ENCODE measurements at regions not wholly inside any gene's neighbourhood (a gene's known extent, or its start where the extent isn't known, plus 50 kb on each side); places are given as distances from the start of the nearest gene placed in this dataset.

DNA sequence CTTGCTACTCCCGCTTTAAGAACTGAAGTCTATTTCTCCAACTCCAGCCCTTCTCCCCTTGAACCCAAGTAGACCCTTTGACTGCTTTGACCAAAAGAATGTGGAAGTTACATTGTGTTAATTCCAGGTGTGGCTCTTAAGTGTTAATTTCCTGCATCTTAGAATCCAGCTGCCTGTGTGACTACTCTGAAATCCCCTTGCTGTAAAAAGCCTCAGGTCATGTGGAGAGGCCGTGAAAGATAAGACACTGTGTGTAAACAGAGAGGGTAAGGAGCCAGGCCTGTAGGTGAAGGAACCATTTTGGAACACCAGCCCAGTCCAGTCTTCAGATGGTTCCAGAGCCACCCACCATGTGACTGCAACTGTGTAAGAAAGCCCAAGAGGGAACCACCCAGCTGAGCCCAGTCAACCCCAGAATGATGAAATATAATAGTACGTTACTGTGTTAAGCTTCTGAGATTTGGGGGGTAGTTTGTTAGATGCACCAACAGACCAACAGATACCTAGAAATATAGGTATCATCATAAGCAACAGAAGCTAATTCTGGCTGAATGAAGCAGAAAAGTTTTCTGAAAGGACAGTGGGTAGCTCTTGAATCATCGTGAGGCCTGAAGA is 59.4 kb upstream of the CCDC112 start:
- H3K4me2 ChIP-seq (ENCODE audit: low read length): no peak overlapping the region
- no peaks in the 10 kb centered on the region for H3K9me3 ChIP-seq (ENCODE audit: low read length)
- no peaks in the 10 kb centered on the region for H3K9me2 ChIP-seq (ENCODE audit: insufficient read depth, low read length)
- no peaks in the 10 kb centered on the region for H3K36me3 ChIP-seq (ENCODE audit: insufficient read depth, low read length)
- H3K4me3 ChIP-seq (ENCODE audit: low read depth, low read length, poor library complexity, severe bottlenecking): no peak overlapping the region
- no peaks in the 10 kb centered on the region for H4K20me1 ChIP-seq (ENCODE audit: insufficient read depth, low read length)
- POLR2A ChIA-PET: interaction anchor here (0.5 to 1.7 kb wide), 2 partner anchors 215 to 441 kb away, joined by 3 to 6 read pairs; no protein-coding TSS in a partner anchor
- TF ChIP-seq, protein P1, sequence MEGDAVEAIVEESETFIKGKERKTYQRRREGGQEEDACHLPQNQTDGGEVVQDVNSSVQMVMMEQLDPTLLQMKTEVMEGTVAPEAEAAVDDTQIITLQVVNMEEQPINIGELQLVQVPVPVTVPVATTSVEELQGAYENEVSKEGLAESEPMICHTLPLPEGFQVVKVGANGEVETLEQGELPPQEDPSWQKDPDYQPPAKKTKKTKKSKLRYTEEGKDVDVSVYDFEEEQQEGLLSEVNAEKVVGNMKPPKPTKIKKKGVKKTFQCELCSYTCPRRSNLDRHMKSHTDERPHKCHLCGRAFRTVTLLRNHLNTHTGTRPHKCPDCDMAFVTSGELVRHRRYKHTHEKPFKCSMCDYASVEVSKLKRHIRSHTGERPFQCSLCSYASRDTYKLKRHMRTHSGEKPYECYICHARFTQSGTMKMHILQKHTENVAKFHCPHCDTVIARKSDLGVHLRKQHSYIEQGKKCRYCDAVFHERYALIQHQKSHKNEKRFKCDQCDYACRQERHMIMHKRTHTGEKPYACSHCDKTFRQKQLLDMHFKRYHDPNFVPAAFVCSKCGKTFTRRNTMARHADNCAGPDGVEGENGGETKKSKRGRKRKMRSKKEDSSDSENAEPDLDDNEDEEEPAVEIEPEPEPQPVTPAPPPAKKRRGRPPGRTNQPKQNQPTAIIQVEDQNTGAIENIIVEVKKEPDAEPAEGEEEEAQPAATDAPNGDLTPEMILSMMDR (conservative IDR thresholded peaks at IDR 0.05; ENCODE audit: low read length): no peak
- no peak for TF ChIP-seq EZH2phosphoT487 (IDR thresholded peaks at IDR 0.05; ENCODE audit: borderline replicate concordance, low read depth, low read length)
- DNase-seq (ENCODE audit: low spot score): no peak
- H3K27ac ChIP-seq (ENCODE audit: low read depth, low read length, poor library complexity, severe bottlenecking): no peak overlapping the region
- H2AFZ ChIP-seq (ENCODE audit: low read length): no peak overlapping the region
- no peaks in the 10 kb centered on the region for H3K4me1 ChIP-seq (ENCODE audit: insufficient read depth, low read length, poor library complexity, severe bottlenecking)
- H3K79me2 ChIP-seq (ENCODE audit: insufficient read depth, low read depth, low read length): no peaks in the 10 kb centered on the region
- CTCF ChIA-PET (ENCODE audit: unreplicated experiment): no interaction called here
- no TSS peak for BruUV-seq (replicated peaks)
- intact Hi-C loops (cut with micrococcal nuclease; ENCODE audit: unreplicated experiment): no loop called here

DNA sequence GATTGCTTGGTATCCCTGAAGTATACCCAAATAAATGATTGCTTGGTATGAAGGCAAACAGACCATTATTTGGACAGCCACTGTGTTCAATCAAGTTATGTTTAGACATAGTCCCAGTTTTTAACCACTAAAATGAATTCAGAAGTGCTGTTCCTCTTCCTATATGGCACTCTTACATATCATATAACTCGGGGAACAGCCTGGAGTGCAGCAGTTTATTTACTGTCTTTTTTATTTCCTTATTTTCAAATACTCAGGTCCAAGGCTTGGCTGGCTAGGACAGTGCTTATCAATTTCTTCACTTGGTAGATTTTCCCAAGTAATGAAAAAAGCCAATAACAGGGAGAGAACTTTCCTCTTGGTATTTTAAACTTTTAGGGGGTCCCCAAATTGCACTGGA is 58.6 kb upstream of the CCDC112 start:
- CTCF ChIA-PET (ENCODE audit: unreplicated experiment): no interaction called here
- H3K9me2 ChIP-seq (ENCODE audit: insufficient read depth, low read length): no peaks in the 10 kb centered on the region
- H3K9me3 ChIP-seq (ENCODE audit: low read length): no peaks in the 10 kb centered on the region
- no peak overlapping the region for H3K4me2 ChIP-seq (ENCODE audit: low read length)
- no peak overlapping the region for H3K27ac ChIP-seq (ENCODE audit: low read depth, low read length, poor library complexity, severe bottlenecking)
- no peak overlapping the region for H2AFZ ChIP-seq (ENCODE audit: low read length)
- no TSS peak for BruUV-seq (replicated peaks)
- no peaks in the 10 kb centered on the region for H3K36me3 ChIP-seq (ENCODE audit: insufficient read depth, low read length)
- intact Hi-C loops (cut with micrococcal nuclease; ENCODE audit: unreplicated experiment): no loop called here
- no peaks in the 10 kb centered on the region for H3K4me1 ChIP-seq (ENCODE audit: insufficient read depth, low read length, poor library complexity, severe bottlenecking)
- no peak for DNase-seq (ENCODE audit: low spot score)
- no peaks in the 10 kb centered on the region for H4K20me1 ChIP-seq (ENCODE audit: insufficient read depth, low read length)
- no peak for TF ChIP-seq EZH2phosphoT487 (IDR thresholded peaks at IDR 0.05; ENCODE audit: borderline replicate concordance, low read depth, low read length)
- TF ChIP-seq, protein P1 (conservative IDR thresholded peaks at IDR 0.05; ENCODE audit: low read length): no peak
- H3K79me2 ChIP-seq (ENCODE audit: insufficient read depth, low read depth, low read length): no peaks in the 10 kb centered on the region
- no peak overlapping the region for H3K4me3 ChIP-seq (ENCODE audit: low read depth, low read length, poor library complexity, severe bottlenecking)
- POLR2A ChIA-PET: no interaction called here

DNA sequence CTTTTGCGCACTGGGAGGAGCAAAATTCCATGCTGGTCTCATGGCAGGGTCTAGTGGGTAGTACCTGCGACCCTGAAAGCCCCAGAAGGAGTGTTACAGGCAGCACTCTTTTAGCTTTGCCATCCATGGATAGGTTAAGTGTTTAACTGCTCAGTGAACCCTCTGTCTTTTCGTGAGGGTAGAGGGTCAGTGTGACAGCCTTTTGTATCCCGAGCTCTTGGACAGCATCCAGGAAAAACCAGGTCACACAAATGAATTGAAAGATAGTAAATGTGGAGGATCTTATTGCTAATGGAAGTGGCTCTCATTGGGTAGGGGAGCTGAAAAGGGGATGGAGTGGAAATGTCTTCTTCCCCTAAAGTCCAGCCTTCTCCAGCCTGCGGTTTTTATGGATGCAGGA is 57.8 kb upstream of the CCDC112 start:
- H2AFZ ChIP-seq (ENCODE audit: low read length): no peak overlapping the region
- ChIA-PET CTCF (ENCODE audit: unreplicated experiment) (no interaction called here), POLR2A (no interaction called here)
- no peak overlapping the region for H3K4me2 ChIP-seq (ENCODE audit: low read length)
- H3K79me2 ChIP-seq (ENCODE audit: insufficient read depth, low read depth, low read length): no peaks in the 10 kb centered on the region
- H3K4me3 ChIP-seq (ENCODE audit: low read depth, low read length, poor library complexity, severe bottlenecking): no peak overlapping the region
- H3K4me1 ChIP-seq (ENCODE audit: insufficient read depth, low read length, poor library complexity, severe bottlenecking): no peaks in the 10 kb centered on the region
- H3K36me3 ChIP-seq (ENCODE audit: insufficient read depth, low read length): no peaks in the 10 kb centered on the region
- H4K20me1 ChIP-seq (ENCODE audit: insufficient read depth, low read length): no peaks in the 10 kb centered on the region
- BruUV-seq (replicated peaks): no TSS peak
- H3K27ac ChIP-seq (ENCODE audit: low read depth, low read length, poor library complexity, severe bottlenecking): no peak overlapping the region
- TF ChIP-seq, protein P1 (conservative IDR thresholded peaks at IDR 0.05; ENCODE audit: low read length): no peak
- TF ChIP-seq EZH2phosphoT487 (IDR thresholded peaks at IDR 0.05; ENCODE audit: borderline replicate concordance, low read depth, low read length): no peak
- H3K9me2 ChIP-seq (ENCODE audit: insufficient read depth, low read length): no peaks in the 10 kb centered on the region
- intact Hi-C loops (cut with micrococcal nuclease; ENCODE audit: unreplicated experiment): no loop called here
- DNase-seq (ENCODE audit: low spot score): no peak
- H3K9me3 ChIP-seq (ENCODE audit: low read length): no peaks in the 10 kb centered on the region
